ENCODE measurements at regions not wholly inside any gene's neighbourhood (a gene's known extent, or its start where the extent isn't known, plus 50 kb on each side); places are given as distances from the start of the nearest gene placed in this dataset.

DNA sequence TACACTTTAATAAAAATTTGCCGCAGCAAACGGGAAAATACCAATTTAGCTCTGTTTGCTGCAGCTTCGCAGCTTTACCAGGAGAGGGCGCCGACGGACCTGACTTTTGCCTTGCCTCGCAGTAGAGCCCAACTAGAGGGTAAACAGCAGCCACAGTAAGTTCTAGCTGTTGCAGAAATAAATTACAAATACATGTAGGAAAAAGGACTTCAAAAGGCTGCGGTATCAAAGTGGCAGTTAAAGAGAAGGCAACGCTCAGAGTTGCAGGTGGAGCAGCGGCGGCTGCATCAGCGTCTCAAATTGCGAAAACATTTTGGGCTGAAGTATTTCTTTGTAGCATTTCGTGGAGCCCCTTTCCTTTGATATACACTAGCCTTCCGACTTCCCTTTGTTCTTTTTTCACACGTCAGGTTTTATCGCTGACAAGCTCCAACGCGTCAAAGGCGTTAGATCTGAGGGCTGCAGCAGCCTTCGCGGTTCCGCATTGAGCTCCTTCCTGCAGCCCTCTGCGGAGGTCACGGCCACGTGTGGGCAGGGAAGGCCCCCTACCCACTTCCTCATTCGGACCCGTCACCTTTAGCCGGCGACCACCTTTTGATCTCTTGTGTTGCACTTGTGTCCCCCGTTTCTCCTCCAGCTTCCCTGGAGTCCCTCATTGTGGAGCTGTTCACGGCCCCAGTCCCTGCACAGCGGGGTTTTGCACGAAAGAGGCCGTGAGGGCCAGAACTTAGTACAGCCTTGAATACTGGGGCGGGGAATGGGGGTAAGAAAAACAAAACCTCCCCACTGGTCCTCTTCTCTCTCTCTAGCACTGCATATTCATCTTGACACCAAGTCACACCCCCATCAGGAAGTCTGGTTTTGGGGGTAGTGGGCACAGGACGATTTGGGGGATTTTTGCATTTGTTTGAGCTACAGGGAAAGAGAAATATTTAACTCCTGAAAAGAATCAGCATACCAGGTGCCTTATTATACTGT lies 72.8 kb downstream of the S1PR1 start:
- Histone ChIP-seq H3K9me3 (no peaks in the 10 kb centered on the region), H3K4me2 (peak overlapping the region; percentile 51), H3K27ac (no peak overlapping the region), H3K4me1 (no peaks in the 10 kb centered on the region), H3K4me3 (no peak overlapping the region)
- DNase-seq (ENCODE audit: low read depth in 1 of 2, low spot score in 1 of 2) = peak; percentile 12 to 18
- ChIA-PET POLR2A (interaction anchor here (0.7 kb wide), 1 partner anchor 48 kb away, joined by 3 read pairs; no protein-coding TSS in a partner anchor), CTCF (interaction anchor here (0.6 to 3.2 kb wide), 14 partner anchors 9 to 756 kb away, joined by 3 to 19 read pairs (median 6); no protein-coding TSS in a partner anchor)
- FAIRE-seq = no peak
- 19% methylated on average over 37 of the region's 37 CpGs for WGBS (ENCODE audit: missing lambda C conversion rate)
- TF ChIP-seq EP300 (IDR thresholded peaks at IDR 0.05) = no peak
- TF ChIP-seq NFE2L2 (conservative IDR thresholded peaks at IDR 0.05; ENCODE audit: low read length) = no peak
- no peak for TF ChIP-seq CBX8 (IDR thresholded peaks at IDR 0.05)
- no peak for TF ChIP-seq HDAC2 (IDR thresholded peaks at IDR 0.05)
- TF ChIP-seq CTCF (IDR thresholded peaks at IDR 0.05) = peak; percentile 58
- no peak for TF ChIP-seq RNF2 (IDR thresholded peaks at IDR 0.05; ENCODE audit: borderline replicate concordance, low read depth)
- no peak for TF ChIP-seq ZC3H11A (IDR thresholded peaks at IDR 0.05)
- TF ChIP-seq JUN (IDR thresholded peaks at IDR 0.05) = no peak
- TF ChIP-seq CHD2 (IDR thresholded peaks at IDR 0.05; ENCODE audit: low read length, partially characterized antibody) = no peak
- TF ChIP-seq EHF (CRISPR knock-in tag; IDR thresholded peaks at IDR 0.05) = no peak
- TF ChIP-seq, protein P1, sequence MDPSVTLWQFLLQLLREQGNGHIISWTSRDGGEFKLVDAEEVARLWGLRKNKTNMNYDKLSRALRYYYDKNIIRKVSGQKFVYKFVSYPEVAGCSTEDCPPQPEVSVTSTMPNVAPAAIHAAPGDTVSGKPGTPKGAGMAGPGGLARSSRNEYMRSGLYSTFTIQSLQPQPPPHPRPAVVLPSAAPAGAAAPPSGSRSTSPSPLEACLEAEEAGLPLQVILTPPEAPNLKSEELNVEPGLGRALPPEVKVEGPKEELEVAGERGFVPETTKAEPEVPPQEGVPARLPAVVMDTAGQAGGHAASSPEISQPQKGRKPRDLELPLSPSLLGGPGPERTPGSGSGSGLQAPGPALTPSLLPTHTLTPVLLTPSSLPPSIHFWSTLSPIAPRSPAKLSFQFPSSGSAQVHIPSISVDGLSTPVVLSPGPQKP (IDR thresholded peaks at IDR 0.05; ENCODE audit: low read depth, low read length) = no peak
- no peak for TF ChIP-seq PHF8 (IDR thresholded peaks at IDR 0.05; ENCODE audit: borderline replicate concordance, low read depth)
- no peak for TF ChIP-seq MAX (IDR thresholded peaks at IDR 0.05)
- TF ChIP-seq ATOH8 (CRISPR knock-in tag; IDR thresholded peaks at IDR 0.05; ENCODE audit: low read depth) = no peak
- TF ChIP-seq ESRRA (IDR thresholded peaks at IDR 0.05; ENCODE audit: borderline replicate concordance, low read length) = no peak
- no peak for TF ChIP-seq RFX5 (IDR thresholded peaks at IDR 0.05)
- no peak for TF ChIP-seq HOXA7 (CRISPR knock-in tag; IDR thresholded peaks at IDR 0.05)
- peak; percentile 66 to 70 for TF ChIP-seq RAD21 (conservative IDR thresholded peaks at IDR 0.05 in 1 of 2, IDR thresholded peaks at IDR 0.05 in 1 of 2)
- TF ChIP-seq, protein P2, sequence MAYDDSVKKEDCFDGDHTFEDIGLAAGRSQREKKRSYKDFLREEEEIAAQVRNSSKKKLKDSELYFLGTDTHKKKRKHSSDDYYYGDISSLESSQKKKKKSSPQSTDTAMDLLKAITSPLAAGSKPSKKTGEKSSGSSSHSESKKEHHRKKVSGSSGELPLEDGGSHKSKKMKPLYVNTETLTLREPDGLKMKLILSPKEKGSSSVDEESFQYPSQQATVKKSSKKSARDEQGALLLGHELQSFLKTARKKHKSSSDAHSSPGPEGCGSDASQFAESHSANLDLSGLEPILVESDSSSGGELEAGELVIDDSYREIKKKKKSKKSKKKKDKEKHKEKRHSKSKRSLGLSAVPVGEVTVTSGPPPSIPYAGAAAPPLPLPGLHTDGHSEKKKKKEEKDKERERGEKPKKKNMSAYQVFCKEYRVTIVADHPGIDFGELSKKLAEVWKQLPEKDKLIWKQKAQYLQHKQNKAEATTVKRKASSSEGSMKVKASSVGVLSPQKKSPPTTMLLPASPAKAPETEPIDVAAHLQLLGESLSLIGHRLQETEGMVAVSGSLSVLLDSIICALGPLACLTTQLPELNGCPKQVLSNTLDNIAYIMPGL (CRISPR knock-in tag; IDR thresholded peaks at IDR 0.05; ENCODE audit: borderline replicate concordance) = no peak
- TF ChIP-seq SMC3 (IDR thresholded peaks at IDR 0.05) = peak; percentile 54
- ATAC-seq = peak; percentile 26 to 78; a peak in 4 of 6 replicates

Measured in A549 (cell line).